A549 (cell line): ENCODE measurements at regions not wholly inside any gene's neighbourhood (a gene's known extent, or its start where the extent isn't known, plus 50 kb on each side); places are given as distances from the start of the nearest gene placed in this dataset.

Experiments used
- JUN ChIP-seq, 2 experiments: fragments of >200 bp; sonication (Bioruptor Twin); formaldehyde crosslinking; IDR thresholded peaks; 2 replicates in 1 of 2; 3 replicates in 1 of 2; pipeline ENCODE4 v1.6.1; 2016 to 2017
- MYC ChIP-seq: IDR thresholded peaks from 2 replicates; pipeline ENCODE4 v1.6.1; 2012; ENCODE audit warnings: mild to moderate bottlenecking, inconsistent platforms, low read length, improper control_type of control experiment, borderline replicate concordance
- POLR2A ChIP-seq: IDR thresholded peaks from 2 replicates; pipeline ENCODE4 v1.6.1; 2012; ENCODE audit warnings: mild to moderate bottlenecking, low read length
- SMC3 ChIP-seq: fragments of >200 bp; sonication (Bioruptor Twin); formaldehyde crosslinking; IDR thresholded peaks from 3 replicates; pipeline ENCODE4 v1.6.1; 2018; ENCODE audit warnings: inconsistent platforms
- TF ChIP-seq, protein P1 (sequence below): fragments of >200 bp; sonication (Bioruptor Twin); formaldehyde crosslinking; IDR thresholded peaks from 3 replicates; pipeline ENCODE4 v1.5.1; 2016
- TF ChIP-seq, protein P2 (sequence below): IDR thresholded peaks from 2 replicates; pipeline ENCODE4 v1.6.1; 2012

DNA sequence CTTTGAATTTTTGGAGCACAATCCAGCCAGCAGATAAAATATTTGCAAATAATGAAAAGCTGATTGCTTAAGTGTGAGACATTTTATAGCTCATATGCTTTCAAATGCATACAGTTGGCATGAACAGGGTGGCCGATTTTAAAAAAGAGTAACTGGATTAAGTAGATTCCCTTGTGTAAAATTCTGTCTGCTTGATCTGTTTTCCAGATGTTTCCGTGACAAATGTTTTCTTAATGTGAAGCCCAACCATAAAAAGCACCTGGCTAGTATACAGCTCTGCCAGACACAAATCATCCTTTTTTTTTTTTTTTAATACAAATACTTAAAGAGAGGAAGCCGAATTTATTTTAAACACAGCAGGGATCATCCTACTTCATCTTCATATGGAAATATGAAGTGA, 440.7 kb downstream of the CCER1 start:
- no peak for TF ChIP-seq MYC
- TF ChIP-seq, protein P1, sequence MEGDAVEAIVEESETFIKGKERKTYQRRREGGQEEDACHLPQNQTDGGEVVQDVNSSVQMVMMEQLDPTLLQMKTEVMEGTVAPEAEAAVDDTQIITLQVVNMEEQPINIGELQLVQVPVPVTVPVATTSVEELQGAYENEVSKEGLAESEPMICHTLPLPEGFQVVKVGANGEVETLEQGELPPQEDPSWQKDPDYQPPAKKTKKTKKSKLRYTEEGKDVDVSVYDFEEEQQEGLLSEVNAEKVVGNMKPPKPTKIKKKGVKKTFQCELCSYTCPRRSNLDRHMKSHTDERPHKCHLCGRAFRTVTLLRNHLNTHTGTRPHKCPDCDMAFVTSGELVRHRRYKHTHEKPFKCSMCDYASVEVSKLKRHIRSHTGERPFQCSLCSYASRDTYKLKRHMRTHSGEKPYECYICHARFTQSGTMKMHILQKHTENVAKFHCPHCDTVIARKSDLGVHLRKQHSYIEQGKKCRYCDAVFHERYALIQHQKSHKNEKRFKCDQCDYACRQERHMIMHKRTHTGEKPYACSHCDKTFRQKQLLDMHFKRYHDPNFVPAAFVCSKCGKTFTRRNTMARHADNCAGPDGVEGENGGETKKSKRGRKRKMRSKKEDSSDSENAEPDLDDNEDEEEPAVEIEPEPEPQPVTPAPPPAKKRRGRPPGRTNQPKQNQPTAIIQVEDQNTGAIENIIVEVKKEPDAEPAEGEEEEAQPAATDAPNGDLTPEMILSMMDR = no peak
- no peak for TF ChIP-seq POLR2A
- TF ChIP-seq, protein P2, sequence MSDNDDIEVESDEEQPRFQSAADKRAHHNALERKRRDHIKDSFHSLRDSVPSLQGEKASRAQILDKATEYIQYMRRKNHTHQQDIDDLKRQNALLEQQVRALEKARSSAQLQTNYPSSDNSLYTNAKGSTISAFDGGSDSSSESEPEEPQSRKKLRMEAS = no peak
- no peak for TF ChIP-seq JUN (IDR thresholded peaks at IDR 0.05)
- no peak for TF ChIP-seq SMC3
